ENCODE measurements at regions not wholly inside any gene's neighbourhood (a gene's known extent, or its start where the extent isn't known, plus 50 kb on each side); places are given as distances from the start of the nearest gene placed in this dataset.

DNA sequence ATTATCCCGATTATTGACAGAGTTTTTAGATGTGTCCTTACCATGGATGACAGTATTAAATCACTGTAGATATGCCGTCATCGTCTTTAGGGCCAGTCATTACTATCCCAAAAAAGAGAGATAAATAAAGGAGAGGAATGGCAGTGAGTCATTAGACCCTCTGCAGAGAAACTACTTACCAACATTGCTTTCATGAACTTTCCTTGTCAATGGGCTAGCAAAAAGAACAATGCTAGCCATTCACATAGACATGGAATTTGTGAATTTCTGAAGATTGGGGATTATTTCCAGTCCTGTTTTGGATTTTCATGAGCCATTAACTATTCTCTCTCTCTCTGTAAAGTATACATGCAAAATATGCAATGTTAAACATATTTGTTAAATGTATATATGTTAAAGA, 319.4 kb upstream of the FANCL start:
- no peak for DNase-seq (ENCODE audit: low spot score)

DNA sequence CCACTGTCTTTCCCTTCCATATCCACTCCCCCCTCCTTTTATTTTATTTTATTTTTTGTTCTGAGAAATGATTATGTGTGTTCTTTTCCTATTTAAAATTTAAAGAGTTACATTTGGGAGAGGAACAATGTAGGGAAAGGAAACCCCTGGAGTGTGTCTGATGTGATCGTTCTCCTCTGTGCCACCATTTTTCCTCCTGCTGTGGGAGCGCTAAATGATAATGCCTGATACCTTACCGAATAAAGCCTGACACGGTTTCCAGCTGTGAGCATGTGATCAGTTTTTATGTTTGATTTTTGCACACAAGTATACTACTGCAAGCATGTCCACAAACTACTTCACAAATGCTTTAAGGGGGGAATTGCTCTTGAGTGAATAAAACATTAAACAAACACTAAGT, 317.8 kb upstream of the FANCL start:
- DNase-seq (ENCODE audit: low spot score), result no peak

DNA sequence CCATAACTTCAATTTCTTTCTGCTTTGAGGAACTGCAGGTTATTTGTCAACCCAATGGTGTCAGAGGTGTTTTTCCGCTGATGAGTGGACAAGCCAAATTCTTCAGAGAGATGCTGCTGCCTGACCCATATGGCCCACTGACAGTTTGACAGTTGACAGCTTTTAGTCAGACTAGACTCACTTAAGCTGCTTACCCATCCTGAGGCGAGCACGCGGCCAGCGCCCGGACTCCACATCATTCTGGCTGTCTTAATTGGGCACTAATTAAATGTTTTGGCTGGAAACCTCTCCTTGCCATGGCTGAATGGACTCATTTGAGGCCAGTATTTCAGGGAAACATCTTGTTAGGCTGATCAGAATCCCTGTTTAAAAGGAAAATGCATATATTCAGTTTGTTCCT, 316.1 kb upstream of the FANCL start:
- no peak for DNase-seq (ENCODE audit: low spot score)

DNA sequence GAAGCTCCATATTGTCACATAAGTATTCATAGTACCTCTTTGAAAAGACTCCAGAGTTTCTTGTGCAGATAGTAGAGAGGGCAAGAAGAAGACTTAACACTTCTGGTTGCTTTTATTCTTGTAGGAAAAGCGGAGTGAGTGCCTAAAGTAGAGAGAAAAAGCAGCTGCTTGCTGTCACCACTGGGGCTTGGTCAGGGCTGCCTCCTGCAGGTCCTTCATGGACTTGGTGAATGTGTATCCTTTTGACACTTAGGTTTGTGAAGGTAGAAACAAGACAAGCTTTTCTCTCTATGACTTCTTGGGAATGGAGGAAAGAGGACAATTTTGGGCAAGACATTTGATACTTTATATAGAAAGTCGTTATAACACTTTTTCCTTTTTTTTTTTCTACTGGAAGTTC, 312.8 kb upstream of the FANCL start:
- DNase-seq (ENCODE audit: low spot score), result no peak

DNA sequence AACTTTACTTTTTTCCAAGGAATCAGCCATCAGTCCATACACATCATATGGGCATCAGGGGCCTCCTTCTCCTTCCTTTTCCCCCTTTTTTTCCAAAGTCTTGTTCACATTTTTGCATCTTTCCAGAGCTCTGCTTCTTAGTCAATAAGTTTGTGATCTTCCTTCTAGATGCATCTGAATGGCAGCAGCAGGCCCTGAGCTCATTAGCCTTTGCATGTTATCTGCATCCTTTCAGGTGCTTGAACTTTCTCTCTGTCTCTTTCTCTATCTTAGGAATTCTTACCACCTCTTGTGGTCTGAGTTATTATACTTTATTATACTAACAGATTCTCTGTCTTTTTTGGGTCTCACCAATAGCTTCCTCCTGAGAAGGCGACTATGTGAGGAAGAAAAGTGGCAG, 312.4 kb upstream of the FANCL start:
- DNase-seq (ENCODE audit: low spot score), result no peak

DNA sequence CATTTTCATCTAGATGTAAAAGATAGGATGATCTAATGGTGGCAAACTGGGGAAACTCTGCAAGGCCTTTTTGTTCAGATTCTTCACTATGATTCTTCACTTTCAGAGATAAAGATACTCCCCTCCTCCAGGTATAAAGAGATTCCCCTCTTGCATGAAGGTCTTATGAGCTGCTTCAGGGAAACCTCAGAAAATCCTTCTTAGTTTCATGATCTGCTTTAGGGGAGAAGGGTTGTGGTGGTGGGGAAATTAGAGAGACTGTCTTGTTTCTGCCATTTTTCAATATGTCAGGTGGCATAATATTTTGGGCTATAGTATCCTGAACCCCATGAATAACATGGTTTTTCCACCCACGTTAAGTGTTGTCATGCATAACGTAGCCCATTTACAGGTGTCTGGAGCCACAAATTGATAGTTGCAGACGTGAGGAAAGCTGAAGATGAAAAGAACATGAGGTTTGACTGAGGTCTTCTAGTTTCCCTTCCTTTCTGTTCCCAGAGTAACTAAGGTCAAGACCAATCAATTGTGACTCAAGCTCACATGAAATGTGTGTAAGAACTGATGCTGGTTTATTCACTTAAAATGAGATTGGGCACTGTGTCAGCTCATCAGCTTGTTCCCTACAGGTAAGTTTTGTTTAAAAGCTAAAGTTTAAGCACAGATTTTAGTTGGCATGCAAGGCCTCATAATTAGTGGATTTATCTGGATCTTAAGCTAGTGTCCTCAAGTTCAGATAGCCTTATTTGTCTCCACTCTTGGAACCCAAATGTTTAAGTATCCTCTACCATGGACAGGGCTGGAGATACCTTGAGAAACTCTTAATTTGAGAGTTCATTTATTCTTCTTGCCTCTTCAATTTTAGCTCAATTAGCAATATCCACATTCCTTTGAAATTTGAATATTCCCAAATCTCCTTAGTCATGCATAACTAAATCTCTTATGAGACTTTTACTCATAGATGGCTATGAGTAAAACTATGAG, 304.5 kb upstream of the FANCL start:
- no peak for DNase-seq (ENCODE audit: low spot score)

DNA sequence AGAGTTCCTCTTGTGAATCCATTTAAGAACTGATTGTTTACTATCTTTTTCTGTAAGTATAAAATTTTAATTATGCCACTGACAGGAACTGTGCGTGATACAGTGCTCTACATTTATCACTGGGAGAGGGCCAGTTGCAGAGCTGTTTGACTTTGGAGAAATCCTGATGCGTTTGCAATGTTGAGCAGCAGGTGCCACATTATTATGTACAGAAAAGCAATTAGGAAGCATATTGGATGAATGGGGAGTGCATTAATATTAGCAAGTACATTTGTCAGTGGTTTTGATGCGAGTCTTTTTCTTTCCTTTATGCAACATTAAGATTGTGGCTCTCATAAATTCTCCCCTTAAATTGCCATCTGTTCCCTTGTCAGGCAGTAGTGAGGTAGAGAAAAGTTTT, 302.3 kb upstream of the FANCL start:
- DNase-seq (ENCODE audit: low spot score), result no peak

DNA sequence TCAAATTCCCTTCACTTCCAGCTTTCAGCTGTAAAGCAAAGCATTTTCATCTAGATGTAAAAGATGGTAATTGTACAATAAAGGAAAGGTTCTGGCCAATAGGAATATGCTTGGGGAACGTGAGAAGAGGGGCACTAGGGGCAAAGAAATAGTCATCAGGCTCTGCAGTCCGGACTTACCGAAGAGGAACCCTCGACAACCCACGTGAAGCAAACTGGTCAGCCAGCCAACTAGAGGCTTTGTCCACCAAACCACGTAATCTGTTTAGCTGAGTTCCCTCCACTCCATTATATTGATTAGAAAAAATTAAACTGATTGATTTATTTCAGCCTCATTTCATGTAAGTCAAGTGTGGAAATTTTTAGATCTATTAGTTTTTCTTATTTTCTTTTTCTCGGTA, 300.4 kb upstream of the FANCL start:
- no peak for DNase-seq (ENCODE audit: low spot score)

DNA sequence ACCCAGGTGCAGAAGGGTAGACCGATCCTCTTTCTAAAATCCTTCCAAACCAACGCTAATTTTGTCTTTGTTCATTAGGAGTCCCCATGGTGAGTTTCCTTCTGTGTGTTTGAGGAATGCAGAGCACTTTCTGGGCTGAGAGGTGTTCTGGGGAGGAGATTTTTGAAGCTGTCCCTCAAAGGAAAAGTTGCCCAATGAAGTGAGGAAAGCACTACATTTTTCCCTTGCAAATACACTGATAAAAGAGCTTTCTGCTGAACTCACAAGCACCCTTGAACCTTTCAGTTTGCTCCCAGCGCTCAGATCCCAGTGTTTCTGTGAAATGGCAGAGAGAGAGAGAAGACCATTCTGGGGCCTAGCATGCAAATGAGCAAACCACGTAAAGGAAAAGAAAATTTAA, 299.6 kb upstream of the FANCL start:
- DNase-seq (ENCODE audit: low spot score), result no peak

DNA sequence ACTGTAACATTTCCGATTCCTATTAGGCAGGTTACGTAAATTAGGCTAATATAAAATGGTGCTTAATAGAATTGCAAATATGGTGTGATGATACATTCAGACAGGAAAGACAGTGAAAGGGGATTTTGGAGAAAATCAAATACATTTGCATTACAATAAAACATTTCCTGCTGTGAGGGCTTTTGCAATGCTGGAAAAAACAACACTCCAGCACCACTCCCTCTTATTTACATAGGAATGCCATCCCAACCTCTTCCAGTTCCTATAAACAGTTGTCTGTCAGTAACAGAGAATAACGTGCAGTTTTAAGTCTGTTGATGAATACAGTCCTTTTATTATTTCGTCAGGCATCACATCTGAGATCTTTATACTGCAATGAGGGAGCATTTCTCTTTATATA, 298.8 kb upstream of the FANCL start:
- no peak for DNase-seq (ENCODE audit: low spot score)

DNA sequence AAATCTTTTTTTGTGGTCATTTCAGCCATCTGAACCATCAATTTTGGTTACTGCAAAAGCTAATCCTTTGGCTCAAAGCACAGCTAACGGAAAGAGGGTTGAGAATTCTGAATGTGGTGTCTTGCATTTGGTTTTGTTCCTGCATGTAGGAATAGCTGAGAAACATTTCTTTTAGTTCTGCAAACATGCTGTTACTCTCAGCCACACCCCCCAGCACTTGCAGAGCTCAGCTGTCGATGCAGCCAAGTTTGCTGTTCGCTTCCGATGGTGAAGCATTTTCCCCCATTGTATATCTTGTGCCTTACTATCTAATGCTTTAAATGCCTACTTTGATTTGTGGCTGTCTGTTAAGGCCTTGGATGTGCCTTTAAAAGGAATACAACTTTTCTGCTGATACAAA, 294.9 kb upstream of the FANCL start:
- DNase-seq (ENCODE audit: low spot score), result no peak

DNA sequence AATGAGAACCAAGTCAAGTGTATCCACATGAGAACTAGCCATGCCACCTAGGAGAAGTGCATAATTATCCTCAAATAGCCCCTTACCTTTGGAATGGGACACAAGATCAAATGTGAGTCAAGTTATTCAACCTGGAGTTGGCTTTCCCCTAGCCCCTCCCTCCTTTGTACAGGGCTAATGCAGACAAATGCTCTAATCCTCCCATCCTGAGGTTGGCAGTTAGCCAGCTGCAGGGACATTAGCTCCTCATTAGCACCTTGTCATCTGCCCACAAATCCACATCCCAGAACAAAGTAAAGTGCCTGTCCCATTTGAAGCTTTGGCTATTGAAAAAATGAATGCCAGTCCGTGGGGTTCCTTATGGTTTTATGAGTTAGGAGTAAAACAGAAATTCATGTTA, 294.1 kb upstream of the FANCL start:
- no peak for DNase-seq (ENCODE audit: low spot score)

DNA sequence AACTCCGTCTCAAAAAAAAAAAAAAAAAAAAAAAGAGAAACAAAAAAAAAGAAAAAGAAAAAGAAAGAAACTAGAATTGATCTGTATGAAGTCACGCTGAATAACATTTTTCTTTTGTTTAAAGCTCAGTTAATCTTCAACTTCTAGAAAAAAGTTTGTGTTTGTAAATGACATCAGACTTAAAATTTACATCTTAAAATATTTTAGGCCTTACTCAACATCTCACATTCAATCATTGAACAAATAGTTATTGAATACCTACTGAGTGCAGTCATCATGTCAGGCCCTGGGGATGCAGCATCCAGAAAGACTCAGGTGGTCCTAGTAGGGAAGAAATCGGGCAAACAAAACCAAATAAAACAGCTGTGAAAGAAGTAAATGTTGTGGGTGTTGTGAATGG, 292.3 kb upstream of the FANCL start:
- DNase-seq (ENCODE audit: low spot score), result no peak

DNA sequence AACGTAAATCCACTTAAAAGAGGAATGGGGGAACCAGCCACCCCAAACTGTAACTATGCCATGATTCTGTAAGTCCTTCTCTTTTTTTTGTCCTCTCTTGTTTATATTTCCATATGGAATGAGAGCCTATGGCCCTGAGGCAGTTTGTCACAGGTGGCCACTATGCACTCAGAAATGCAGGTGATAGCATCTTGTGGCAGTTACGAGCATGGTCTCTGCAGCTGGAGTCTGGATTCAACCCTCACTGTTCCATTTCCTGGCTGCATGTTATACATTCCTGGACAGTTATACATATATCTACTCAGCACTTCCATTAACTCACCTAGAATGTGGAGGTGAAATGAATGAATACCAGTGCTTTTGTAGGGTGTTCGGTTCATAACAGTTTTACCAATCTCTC, 291.5 kb upstream of the FANCL start:
- no peak for DNase-seq (ENCODE audit: low spot score)

DNA sequence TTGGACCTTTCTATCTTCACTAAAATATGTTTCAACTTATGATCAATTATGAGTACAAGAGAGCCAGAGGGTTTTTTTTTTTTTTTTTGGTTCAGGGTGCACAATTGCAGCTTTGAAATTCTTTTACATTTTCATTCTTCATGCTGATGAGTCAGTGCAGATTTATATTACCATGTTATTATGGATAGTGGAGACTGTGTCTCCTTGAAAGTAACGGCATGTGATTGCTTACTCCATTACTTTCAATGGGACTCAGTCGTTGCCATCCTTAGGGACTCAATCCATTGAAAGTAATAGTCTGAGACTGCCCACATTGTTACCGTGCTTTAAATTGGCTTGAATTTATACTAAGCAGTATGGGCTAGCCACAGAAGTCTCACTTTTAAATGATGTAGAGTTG, 286.5 kb upstream of the FANCL start:
- no peak for DNase-seq (ENCODE audit: low spot score)

DNA sequence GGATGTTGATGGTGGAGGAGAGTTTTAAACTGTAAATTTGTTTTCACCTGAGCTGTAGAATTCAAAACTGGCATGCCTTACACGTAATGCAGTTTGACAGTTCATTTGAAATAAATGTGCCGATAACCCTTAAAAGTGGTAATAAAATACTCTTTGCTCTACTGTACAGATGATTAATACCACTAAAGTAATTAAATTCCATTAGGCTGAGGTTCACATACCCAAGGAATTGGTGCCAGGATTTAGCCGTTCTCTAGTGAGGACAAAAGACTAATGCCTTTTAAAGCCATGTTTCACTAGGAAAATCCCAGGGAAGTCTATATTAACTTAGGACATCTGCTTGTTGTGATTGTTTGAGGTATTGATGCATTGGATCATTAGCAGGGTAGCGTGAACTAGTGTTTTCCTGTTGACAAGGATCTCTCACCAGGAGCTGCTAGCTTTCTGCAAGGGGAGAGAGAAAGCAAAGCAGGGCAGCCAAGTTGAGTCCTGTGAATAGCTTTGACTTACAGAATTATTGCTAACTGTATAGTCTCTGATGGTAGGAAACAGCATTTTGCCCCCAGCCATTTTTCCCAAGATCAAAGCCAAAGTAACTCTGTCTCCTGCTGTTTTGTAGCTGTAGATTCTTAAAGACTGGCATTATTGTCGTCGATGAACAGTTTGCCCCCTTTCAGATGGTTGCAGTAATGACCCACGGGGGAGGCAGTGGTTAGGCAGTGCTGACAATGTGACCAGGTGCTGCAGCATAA, 280.9 kb upstream of the FANCL start:
- DNase-seq (ENCODE audit: low spot score), result no peak

DNA sequence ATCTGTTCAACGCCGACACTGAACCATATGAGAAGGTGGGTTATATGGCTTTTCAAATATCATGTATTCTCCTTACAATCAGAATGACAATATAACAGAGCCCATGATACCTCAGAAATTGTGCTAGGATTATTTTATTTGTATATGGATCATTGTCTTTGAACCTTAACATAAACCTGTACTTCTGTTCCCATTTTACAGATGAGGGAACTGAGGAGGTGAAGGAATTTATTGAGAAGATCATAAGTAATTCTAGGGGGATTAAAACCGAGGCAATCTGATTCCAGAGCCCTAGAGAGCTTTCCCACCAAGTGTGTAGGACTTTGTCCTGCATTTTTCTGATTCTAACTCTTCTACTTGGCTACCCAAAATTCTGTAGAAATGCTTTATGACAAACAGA, 279.8 kb upstream of the FANCL start:
- no peak for DNase-seq (ENCODE audit: low spot score)

DNA sequence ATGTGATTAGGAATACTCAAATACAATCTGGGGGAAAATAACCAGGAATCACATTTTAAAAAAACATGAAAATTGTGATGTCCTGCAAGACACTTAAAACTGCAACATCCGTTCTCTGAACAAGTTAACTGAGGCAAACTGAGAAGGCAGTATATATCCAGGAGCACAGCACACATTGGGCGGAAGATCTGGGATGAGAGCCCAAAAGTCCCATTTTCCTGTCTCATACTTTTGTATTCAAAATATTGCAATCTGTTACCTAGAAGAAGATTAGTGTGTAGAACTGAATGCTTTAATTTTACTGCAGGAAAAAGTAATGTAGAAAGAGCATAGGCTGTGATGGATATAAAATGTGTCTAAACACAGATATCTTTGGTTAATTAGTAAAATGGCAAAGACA, 276.8 kb upstream of the FANCL start:
- DNase-seq (ENCODE audit: low spot score), result no peak

DNA sequence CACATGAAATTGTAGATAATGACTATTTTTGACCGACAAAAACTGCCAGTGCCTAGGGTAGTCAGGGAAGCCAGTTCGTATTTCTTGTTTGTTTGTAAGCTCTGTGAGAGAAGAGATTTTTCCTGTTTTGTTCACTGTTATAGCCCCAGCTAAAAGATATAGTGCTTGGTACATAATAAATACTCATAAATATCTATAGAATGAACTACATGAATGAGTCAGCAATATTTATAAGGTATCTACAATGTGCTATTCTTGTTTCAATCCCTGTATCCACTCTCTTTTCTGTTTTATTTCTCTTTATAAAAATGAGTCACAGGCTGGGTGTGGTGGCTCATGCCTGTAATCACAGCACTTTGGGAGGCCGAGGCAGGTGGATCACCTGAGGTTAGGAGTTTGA, 275.6 kb upstream of the FANCL start:
- DNase-seq (ENCODE audit: low spot score), result no peak

DNA sequence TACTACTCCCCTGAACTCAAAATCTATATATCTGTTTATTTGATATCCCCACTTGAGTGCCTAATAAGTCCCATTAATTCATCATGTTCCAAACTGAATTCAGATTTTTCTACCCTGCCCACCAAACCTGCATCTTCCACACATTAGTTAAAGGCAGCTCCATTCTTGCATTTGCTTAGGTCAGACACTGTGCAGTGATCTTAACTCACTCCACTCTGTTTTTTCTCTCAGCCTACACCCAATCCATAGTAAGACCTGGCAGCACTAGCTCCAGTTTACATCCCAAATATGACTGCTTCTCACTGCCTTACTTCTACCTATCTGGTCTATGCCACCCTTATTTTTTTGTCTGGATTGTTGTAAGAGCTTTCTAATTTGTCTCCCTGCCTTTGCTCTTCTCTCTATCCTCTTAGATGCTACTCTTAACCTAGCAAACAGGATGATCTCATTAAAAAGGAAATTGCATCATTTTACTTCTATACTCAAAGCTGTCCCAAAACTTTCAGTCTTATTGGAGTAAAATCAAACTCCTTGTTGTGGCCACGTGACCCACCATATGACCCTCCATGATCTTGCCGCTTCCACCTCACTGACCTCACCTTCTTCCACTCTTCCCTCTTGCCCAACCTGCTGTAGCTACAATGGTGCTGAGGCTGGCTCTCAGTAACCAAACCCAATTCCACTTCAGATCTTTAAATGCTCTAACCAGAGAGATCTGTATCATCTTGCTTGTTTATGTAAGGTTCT, 274.9 kb upstream of the FANCL start:
- DNase-seq (ENCODE audit: low spot score), result no peak

DNA sequence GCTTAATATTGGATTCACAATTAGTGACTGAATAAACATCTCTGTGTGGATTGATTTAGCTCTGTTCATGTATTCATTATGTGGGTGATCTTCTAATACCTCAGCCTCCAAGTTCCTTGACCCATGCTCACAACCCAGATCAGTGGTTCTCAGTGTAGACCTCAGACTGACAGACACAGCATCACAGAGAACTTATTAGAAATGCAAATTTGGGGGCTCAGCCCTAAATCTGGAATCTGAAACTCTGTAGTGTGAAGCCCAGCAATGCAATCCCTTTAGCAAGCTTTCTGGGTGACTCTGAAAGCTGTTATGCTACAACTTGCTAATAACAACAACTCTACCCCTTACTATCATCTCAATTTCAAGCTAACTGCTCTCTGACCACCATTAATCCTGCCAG, 273.1 kb upstream of the FANCL start:
- DNase-seq (ENCODE audit: low spot score), result no peak

DNA sequence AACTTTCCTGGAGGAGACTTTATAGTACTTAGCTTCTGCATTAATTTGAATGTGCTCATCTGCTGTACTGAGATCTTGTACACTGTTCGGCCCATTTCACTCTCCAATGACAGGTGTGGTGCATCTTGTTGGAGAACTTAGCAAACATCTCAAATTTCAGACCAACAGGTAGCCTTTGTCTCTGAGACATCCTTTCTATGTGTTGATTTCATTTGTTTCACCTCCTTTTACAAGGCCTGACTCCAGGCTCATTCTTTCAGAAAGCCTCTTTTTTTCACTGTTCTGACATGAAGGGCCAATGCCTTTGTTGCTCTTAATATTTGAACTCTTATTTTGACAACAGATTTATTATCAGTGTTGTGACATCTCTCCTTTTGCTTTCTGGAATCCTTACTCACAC, 271.8 kb upstream of the FANCL start:
- DNase-seq (ENCODE audit: low spot score), result no peak

DNA sequence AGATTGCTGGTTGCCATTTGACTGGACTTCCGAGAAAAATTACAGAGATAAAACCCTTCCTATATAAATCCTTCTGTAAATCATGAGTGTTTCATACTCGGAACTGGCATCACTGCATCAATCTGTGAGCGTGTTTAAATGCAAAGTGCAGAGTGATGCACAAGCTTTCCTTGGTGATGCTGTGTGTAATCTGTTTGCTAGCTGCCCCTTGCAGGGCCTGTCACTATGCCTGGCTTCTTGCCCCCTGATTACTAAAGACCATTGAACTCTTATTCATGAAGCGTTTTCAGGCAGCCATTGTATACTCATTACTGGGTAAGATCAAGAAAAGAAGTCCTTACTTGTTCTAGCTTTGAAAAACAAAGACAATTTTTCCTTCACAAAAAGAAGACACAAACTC, 266.9 kb upstream of the FANCL start:
- DNase-seq (ENCODE audit: low spot score), result no peak

Measured in AG08395 (cell line).